A549 (cell line): ENCODE measurements at regions not wholly inside any gene's neighbourhood (a gene's known extent, or its start where the extent isn't known, plus 50 kb on each side); places are given as distances from the start of the nearest gene placed in this dataset.

Experiments
- ATAC-seq, 2 experiments: fragments of 200-7000 bp in 1 of 2; fragments of >200 bp in 1 of 2; cut with Nextera tagmentation in 1 of 2; cut with Tn5 transposase in 1 of 2; 3 replicates each; pipeline versions ENCODE4 v1.8.0 to v1.9.1; 2018 to 2020; ENCODE audit warnings: mild to moderate bottlenecking in 1 of 2, moderate library complexity in 1 of 2
- CTCF ChIA-PET: fragments of 300-600 bp; sonication (Branson Sonifier 250); formaldehyde crosslinking; extraction: SDS; loops from one replicate; lab custom pipeline; 2021; ENCODE audit warnings: antibody characterized with exemption, inconsistent platforms; lab: Yijun Ruan, JAX
- POLR2A ChIA-PET: fragments of 350-600 bp; formaldehyde crosslinking; extraction: SDS; loops from one replicate; lab custom pipeline; 2021; ENCODE audit warnings: antibody characterized with exemption, inconsistent platforms; lab: Yijun Ruan, JAX
- DNase-seq, 2 experiments: peaks; one replicate each; pipeline versions ENCODE4 v3.0.0 to v3.0.0-alpha.2; 2011 to 2016; ENCODE audit warnings: low read depth in 1 of 2, low spot score in 1 of 2
- FAIRE-seq: peaks from 2 replicates; lab custom pipeline; 2011; peaks lifted over from hg19 to GRCh38; lab: Jason Lieb, UNC
- H3K27ac ChIP-seq, 2 experiments: fragments of >200 bp; sonication (Bioruptor Twin); formaldehyde crosslinking; 3 replicates each; pipeline ENCODE4 v1.5.1; 2016 to 2017
- H3K4me1 ChIP-seq: fragments of >200 bp; sonication (Bioruptor Twin); formaldehyde crosslinking; 3 replicates; pipeline ENCODE4 v1.6.1; 2016
- H3K4me2 ChIP-seq: fragments of >200 bp; sonication (Bioruptor Twin); formaldehyde crosslinking; 3 replicates; pipeline ENCODE4 v1.6.1; 2016
- H3K4me3 ChIP-seq: fragments of >200 bp; sonication (Bioruptor Twin); formaldehyde crosslinking; 3 replicates; pipeline ENCODE4 v1.5.1; 2016
- H3K9me3 ChIP-seq: fragments of >200 bp; sonication (Bioruptor Twin); formaldehyde crosslinking; 3 replicates; pipeline ENCODE4 v1.6.1; 2016
- CBX8 ChIP-seq: fragments of 200-600 bp; sonication (generic); IDR thresholded peaks from 2 replicates; pipeline ENCODE4 v1.6.1; 2016
- ESRRA ChIP-seq: fragments of 150-350 bp; IDR thresholded peaks from 2 replicates; pipeline ENCODE4 v1.6.1; 2014; ENCODE audit warnings: mild to moderate bottlenecking, low read length, borderline replicate concordance
- FOXS1 ChIP-seq: fragments of 250-450 bp; sonication (Bioruptor Pico); IDR thresholded peaks from 2 replicates; pipeline ENCODE4 v1.5.0; 2020; ENCODE audit warnings: mild to moderate bottlenecking, moderate library complexity
- HES2 ChIP-seq: fragments of >200 bp; sonication (Bioruptor Twin); formaldehyde crosslinking; IDR thresholded peaks from 2 replicates; pipeline ENCODE4 v1.6.1; 2016
- HOXA7 ChIP-seq: fragments of 250-450 bp; sonication (Bioruptor Pico); IDR thresholded peaks from 2 replicates; pipeline ENCODE4 v1.5.0; 2020; ENCODE audit warnings: mild to moderate bottlenecking, moderate library complexity
- HOXB13 ChIP-seq: fragments of 250-450 bp; sonication (Bioruptor Pico); IDR thresholded peaks from 2 replicates; pipeline ENCODE4 v1.5.0; 2020; ENCODE audit warnings: low read depth, mild to moderate bottlenecking, moderate library complexity
- KDM1A ChIP-seq: fragments of 200-600 bp; sonication (generic); IDR thresholded peaks from 2 replicates; pipeline ENCODE4 v1.6.1; 2016; ENCODE audit warnings: low read depth, mild to moderate bottlenecking
- MAX ChIP-seq: IDR thresholded peaks from 2 replicates; pipeline ENCODE4 v1.6.1; 2012
- MAZ ChIP-seq: fragments of 150-350 bp; IDR thresholded peaks from 2 replicates; pipeline ENCODE4 v1.6.1; 2014; ENCODE audit warnings: antibody characterized with exemption, low read depth, low read length, borderline replicate concordance
- MYC ChIP-seq: IDR thresholded peaks from 2 replicates; pipeline ENCODE4 v1.6.1; 2012; ENCODE audit warnings: mild to moderate bottlenecking, inconsistent platforms, low read length, improper control_type of control experiment, borderline replicate concordance
- PBX3 ChIP-seq: IDR thresholded peaks from 2 replicates; pipeline ENCODE4 v1.6.1; 2012
- PHF8 ChIP-seq: fragments of 200-600 bp; sonication (generic); IDR thresholded peaks from 2 replicates; pipeline ENCODE4 v1.6.1; 2016; ENCODE audit warnings: low read depth, mild to moderate bottlenecking, antibody characterized with exemption, moderate library complexity, borderline replicate concordance
- RAD21 ChIP-seq, 2 experiments: fragments of >200 bp in 1 of 2; sonication (Bioruptor Twin) in 1 of 2; formaldehyde crosslinking in 1 of 2; IDR thresholded peaks in 1 of 2; conservative IDR thresholded peaks in 1 of 2; 2 replicates in 1 of 2; 3 replicates in 1 of 2; pipeline ENCODE4 v1.6.1; 2012 to 2018; ENCODE audit warnings: inconsistent platforms in 1 of 2
- RARB ChIP-seq: fragments of 250-450 bp; sonication (Bioruptor Pico); IDR thresholded peaks from 2 replicates; pipeline ENCODE4 v1.8.0; 2021; ENCODE audit warnings: mild to moderate bottlenecking, moderate library complexity
- RNF2 ChIP-seq: fragments of 200-600 bp; sonication (generic); IDR thresholded peaks from 2 replicates; pipeline ENCODE4 v1.6.1; 2016; ENCODE audit warnings: low read depth, mild to moderate bottlenecking, antibody characterized with exemption, moderate library complexity, borderline replicate concordance
- USF2 ChIP-seq: fragments of 450-650 bp; IDR thresholded peaks from 2 replicates; pipeline ENCODE4 v1.6.1; 2014; ENCODE audit warnings: antibody characterized with exemption
- ZC3H11A ChIP-seq: fragments of 450-650 bp; IDR thresholded peaks from 2 replicates; pipeline ENCODE4 v1.6.1; 2014; ENCODE audit warnings: antibody characterized with exemption, mild to moderate bottlenecking
- ZNF302 ChIP-seq: fragments of 250-450 bp; sonication (Bioruptor Pico); IDR thresholded peaks from 2 replicates; pipeline ENCODE4 v1.9.0; 2021; ENCODE audit warnings: inconsistent platforms, mild to moderate bottlenecking, moderate library complexity
- WGBS: methylation state at CpG from one replicate; pipeline ENCODE4 v1.1.6; 2017; ENCODE audit errors: missing lambda C conversion rate; 5-methylcytosine and 5-hydroxymethylcytosine counted together
- TF ChIP-seq, protein P1 (sequence below): IDR thresholded peaks from 2 replicates; pipeline ENCODE4 v1.6.1; 2012; ENCODE audit warnings: low read depth, borderline replicate concordance
- TF ChIP-seq, protein P2 (sequence below): fragments of 150-350 bp; IDR thresholded peaks from 2 replicates; pipeline ENCODE4 v1.6.1; 2014; ENCODE audit warnings: low read depth, mild to moderate bottlenecking, low read length
- TF ChIP-seq, protein P3 (sequence below): fragments of 250-450 bp; sonication (Bioruptor Pico); IDR thresholded peaks from 2 replicates; pipeline ENCODE4 v1.5.0; 2021; ENCODE audit warnings: mild to moderate bottlenecking, moderate library complexity, borderline replicate concordance
- TF ChIP-seq, protein P4 (sequence below): fragments of >200 bp; sonication (Bioruptor Twin); formaldehyde crosslinking; IDR thresholded peaks from 3 replicates; pipeline ENCODE4 v1.5.1; 2016

GRCh38 chr6:120918137-120918536 is 416.1 kb downstream of the TBC1D32 start:
- DNase-seq, result no peak
- no peak for ATAC-seq
- TF ChIP-seq ESRRA, result no peak
- TF ChIP-seq ZC3H11A, result no peak
- no peak for TF ChIP-seq PHF8
- TF ChIP-seq, all 56 proteins: peak for 0
- Histone ChIP-seq H3K4me2 (no peak overlapping the region), H3K4me3 (no peak overlapping the region), H3K4me1 (no peaks in the 10 kb centered on the region), H3K9me3 (no peaks in the 10 kb centered on the region), H3K27ac (no peak overlapping the region)
- POLR2A ChIA-PET, result no interaction called here
- CTCF ChIA-PET, result no interaction called here
- 9% methylated on average over 1 of the region's 1 CpG for WGBS
- no peak for FAIRE-seq

DNA sequence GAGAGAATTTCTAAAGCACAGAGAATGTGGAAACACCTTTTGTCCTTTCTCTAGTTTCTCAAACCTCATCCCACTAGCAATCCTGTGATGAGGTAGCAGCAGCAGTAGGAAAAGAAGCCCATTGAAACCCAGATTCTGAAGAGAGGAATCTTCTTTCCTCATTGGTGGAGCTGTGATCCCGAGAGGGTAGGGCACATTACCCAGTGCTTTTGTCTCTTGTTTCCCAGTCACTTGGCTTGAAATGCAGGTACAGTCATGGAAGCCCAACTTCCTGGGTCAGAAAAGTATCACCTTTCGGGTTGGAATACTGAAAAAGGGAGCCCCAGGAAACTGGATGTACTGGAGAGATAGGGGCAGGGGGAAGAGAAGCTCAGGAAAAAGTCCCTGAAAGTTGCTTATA is 417.4 kb downstream of the TBC1D32 start:
- ATAC-seq, result no peak
- no peak for DNase-seq
- TF ChIP-seq, protein P1, sequence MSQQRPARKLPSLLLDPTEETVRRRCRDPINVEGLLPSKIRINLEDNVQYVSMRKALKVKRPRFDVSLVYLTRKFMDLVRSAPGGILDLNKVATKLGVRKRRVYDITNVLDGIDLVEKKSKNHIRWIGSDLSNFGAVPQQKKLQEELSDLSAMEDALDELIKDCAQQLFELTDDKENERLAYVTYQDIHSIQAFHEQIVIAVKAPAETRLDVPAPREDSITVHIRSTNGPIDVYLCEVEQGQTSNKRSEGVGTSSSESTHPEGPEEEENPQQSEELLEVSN, result no peak
- TF ChIP-seq, protein P2, sequence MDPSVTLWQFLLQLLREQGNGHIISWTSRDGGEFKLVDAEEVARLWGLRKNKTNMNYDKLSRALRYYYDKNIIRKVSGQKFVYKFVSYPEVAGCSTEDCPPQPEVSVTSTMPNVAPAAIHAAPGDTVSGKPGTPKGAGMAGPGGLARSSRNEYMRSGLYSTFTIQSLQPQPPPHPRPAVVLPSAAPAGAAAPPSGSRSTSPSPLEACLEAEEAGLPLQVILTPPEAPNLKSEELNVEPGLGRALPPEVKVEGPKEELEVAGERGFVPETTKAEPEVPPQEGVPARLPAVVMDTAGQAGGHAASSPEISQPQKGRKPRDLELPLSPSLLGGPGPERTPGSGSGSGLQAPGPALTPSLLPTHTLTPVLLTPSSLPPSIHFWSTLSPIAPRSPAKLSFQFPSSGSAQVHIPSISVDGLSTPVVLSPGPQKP, result no peak
- TF ChIP-seq CBX8 (no peak), HES2 (no peak), KDM1A (no peak)
- TF ChIP-seq, protein P3, sequence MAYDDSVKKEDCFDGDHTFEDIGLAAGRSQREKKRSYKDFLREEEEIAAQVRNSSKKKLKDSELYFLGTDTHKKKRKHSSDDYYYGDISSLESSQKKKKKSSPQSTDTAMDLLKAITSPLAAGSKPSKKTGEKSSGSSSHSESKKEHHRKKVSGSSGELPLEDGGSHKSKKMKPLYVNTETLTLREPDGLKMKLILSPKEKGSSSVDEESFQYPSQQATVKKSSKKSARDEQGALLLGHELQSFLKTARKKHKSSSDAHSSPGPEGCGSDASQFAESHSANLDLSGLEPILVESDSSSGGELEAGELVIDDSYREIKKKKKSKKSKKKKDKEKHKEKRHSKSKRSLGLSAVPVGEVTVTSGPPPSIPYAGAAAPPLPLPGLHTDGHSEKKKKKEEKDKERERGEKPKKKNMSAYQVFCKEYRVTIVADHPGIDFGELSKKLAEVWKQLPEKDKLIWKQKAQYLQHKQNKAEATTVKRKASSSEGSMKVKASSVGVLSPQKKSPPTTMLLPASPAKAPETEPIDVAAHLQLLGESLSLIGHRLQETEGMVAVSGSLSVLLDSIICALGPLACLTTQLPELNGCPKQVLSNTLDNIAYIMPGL (CRISPR knock-in tag), result no peak
- TF ChIP-seq, all 56 proteins: peak for 0
- no peak overlapping the region for H3K4me3 ChIP-seq
- H3K27ac ChIP-seq, result no peak overlapping the region
- no peak for FAIRE-seq
- no peak overlapping the region for H3K4me2 ChIP-seq
- H3K9me3 ChIP-seq, result no peaks in the 10 kb centered on the region
- H3K4me1 ChIP-seq, result no peaks in the 10 kb centered on the region
- CTCF ChIA-PET, result no interaction called here
- 8% methylated on average over 2 of the region's 2 CpGs for WGBS
- POLR2A ChIA-PET, result no interaction called here

DNA sequence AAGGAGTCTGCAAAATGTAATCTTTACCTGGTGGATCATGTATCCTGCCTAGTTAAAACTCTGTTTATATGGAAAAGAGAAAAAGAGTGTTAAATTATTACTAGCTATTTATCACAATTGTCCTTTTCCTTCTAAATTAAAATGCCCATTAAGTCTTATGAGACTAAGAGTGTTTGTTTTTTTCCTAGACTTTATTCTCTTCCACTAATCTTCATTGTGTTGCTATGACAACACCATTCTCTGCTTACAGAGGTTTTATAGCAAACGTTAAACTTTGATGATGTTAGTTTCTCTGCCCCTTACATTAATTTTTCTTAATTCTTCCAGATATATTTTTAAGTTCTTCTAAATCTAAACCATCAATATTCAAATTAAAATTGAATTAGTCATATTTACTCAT is 420.8 kb downstream of the TBC1D32 start:
- FAIRE-seq (no peak), ATAC-seq (no peak), DNase-seq (no peak)
- H3K4me2 ChIP-seq, result no peak overlapping the region
- CTCF ChIA-PET, result no interaction called here
- no peaks in the 10 kb centered on the region for H3K9me3 ChIP-seq
- H3K4me3 ChIP-seq, result no peak overlapping the region
- no peaks in the 10 kb centered on the region for H3K4me1 ChIP-seq
- 3% methylated on average over 1 of the region's 1 CpG for WGBS
- no peak overlapping the region for H3K27ac ChIP-seq
- POLR2A ChIA-PET, result no interaction called here
- no peak for TF ChIP-seq RAD21 (conservative IDR thresholded peaks at IDR 0.05 in 1 of 2, IDR thresholded peaks at IDR 0.05 in 1 of 2)
- no peak for TF ChIP-seq MAZ
- TF ChIP-seq HES2, result no peak
- no peak for TF ChIP-seq KDM1A
- no peak for TF ChIP-seq PBX3
- TF ChIP-seq HOXB13 (CRISPR knock-in tag), result no peak
- TF ChIP-seq ESRRA, result no peak
- TF ChIP-seq, protein P3 (CRISPR knock-in tag), result no peak
- no peak for TF ChIP-seq ZNF302
- TF ChIP-seq, protein P4, sequence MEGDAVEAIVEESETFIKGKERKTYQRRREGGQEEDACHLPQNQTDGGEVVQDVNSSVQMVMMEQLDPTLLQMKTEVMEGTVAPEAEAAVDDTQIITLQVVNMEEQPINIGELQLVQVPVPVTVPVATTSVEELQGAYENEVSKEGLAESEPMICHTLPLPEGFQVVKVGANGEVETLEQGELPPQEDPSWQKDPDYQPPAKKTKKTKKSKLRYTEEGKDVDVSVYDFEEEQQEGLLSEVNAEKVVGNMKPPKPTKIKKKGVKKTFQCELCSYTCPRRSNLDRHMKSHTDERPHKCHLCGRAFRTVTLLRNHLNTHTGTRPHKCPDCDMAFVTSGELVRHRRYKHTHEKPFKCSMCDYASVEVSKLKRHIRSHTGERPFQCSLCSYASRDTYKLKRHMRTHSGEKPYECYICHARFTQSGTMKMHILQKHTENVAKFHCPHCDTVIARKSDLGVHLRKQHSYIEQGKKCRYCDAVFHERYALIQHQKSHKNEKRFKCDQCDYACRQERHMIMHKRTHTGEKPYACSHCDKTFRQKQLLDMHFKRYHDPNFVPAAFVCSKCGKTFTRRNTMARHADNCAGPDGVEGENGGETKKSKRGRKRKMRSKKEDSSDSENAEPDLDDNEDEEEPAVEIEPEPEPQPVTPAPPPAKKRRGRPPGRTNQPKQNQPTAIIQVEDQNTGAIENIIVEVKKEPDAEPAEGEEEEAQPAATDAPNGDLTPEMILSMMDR, result no peak
- TF ChIP-seq MAX, result no peak
- TF ChIP-seq RARB (CRISPR knock-in tag), result no peak
- no peak for TF ChIP-seq CBX8
- no peak for TF ChIP-seq HOXA7 (CRISPR knock-in tag)
- no peak for TF ChIP-seq USF2
- no peak for TF ChIP-seq MYC
- TF ChIP-seq FOXS1 (CRISPR knock-in tag), result no peak
- TF ChIP-seq RNF2, result no peak
